Uterus (tissue), 3 donors: ENCODE measurements at regions not wholly inside any gene's neighbourhood (a gene's known extent, or its start where the extent isn't known, plus 50 kb on each side); places are given as distances from the start of the nearest gene placed in this dataset.

Experiments
- DNase-seq, 2 donors: peaks; one replicate each; pipeline ENCODE4 v3.0.0-alpha.2; 2019 to 2020
- H3K27ac ChIP-seq, 2 donors: fragments of 200-600 bp; sonication (generic); 1 replicate in 1 of 2; 2 replicates in 1 of 2; pipeline ENCODE4 v1.5.1; 2016 to 2018
- H3K27me3 ChIP-seq, 2 donors: fragments of 200-600 bp; sonication (generic); one replicate each; pipeline ENCODE4 v1.5.1; 2018 to 2019; ENCODE audit warnings: control low read depth in 1 of 2
- H3K36me3 ChIP-seq, 2 donors: fragments of 200-600 bp; sonication (generic); one replicate each; pipeline ENCODE4 v1.5.1; 2019; ENCODE audit warnings: control low read depth in 1 of 2
- H3K4me1 ChIP-seq, 2 donors: fragments of 200-600 bp; sonication (generic); one replicate each; pipeline ENCODE4 v1.5.1; 2018 to 2019; ENCODE audit warnings: control low read depth in 1 of 2
- H3K4me3 ChIP-seq, 2 donors: fragments of 200-600 bp; sonication (generic); 1 replicate in 1 of 2; 2 replicates in 1 of 2; pipeline ENCODE4 v1.5.1; 2018 to 2019; ENCODE audit warnings: mild to moderate bottlenecking in 1 of 2
- H3K9me3 ChIP-seq, 2 donors: fragments of 200-600 bp; sonication (generic); one replicate each; pipeline ENCODE4 v1.5.1; 2019; ENCODE audit warnings: control low read depth in 1 of 2
- CTCF ChIP-seq, 4 experiments: fragments of 200-600 bp in 2 of 4; fragments of 450-650 bp in 2 of 4; sonication (generic) in 2 of 4; IDR thresholded peaks; one replicate each; pipeline ENCODE4 v1.5.1; 2016 to 2019; ENCODE audit warnings: antibody characterized with exemption in 4 of 4, mild to moderate bottlenecking in 2 of 4, moderate library complexity in 1 of 4
- POLR2A ChIP-seq, 2 donors: fragments of 450-650 bp; IDR thresholded peaks; one replicate each; pipeline ENCODE4 v1.6.1; 2016; ENCODE audit warnings: antibody characterized with exemption in 2 of 2, mild to moderate bottlenecking in 1 of 2, moderate library complexity in 1 of 2
- intact Hi-C: fragments of 100-400 bp; cut with DNase I; formaldehyde crosslinking; loops from one replicate; pipeline ENCODE4 v1.15.1; 2023; ENCODE audit warnings: low total_unique reads
- donor health status: DM: yes; HTN: yes; CAD: no.

- intact Hi-C loops, result no loop called here
- no peak overlapping the region for H3K27ac ChIP-seq
These were observed 256.4 kb upstream of the TGFBR2 start for GRCh38 chr3:30350011-30350410.

GRCh38 chr3:30350901-30351300, 255.5 kb upstream of the TGFBR2 start:
- Histone ChIP-seq H3K4me1 (no peaks in the 10 kb centered on the region), H3K27me3 (no peaks in the 10 kb centered on the region), H3K27ac (no peak overlapping the region), H3K4me3 (no peak overlapping the region), H3K36me3 (no peaks in the 10 kb centered on the region), H3K9me3 (no peaks in the 10 kb centered on the region)
- DNase-seq, result no peak
- intact Hi-C loops, result no loop called here
- TF ChIP-seq POLR2A (IDR thresholded peaks at IDR 0.05), result no peak
- no peak for TF ChIP-seq CTCF (IDR thresholded peaks at IDR 0.05)

More at GRCh38 chr3:30350011-30350410, 256.4 kb upstream of the TGFBR2 start:
- H3K36me3 ChIP-seq, result no peaks in the 10 kb centered on the region
- no peaks in the 10 kb centered on the region for H3K4me1 ChIP-seq
- no peaks in the 10 kb centered on the region for H3K27me3 ChIP-seq
- TF ChIP-seq POLR2A (IDR thresholded peaks at IDR 0.05) (no peak), CTCF (IDR thresholded peaks at IDR 0.05) (no peak)
- DNase-seq, result no peak
- H3K9me3 ChIP-seq, result no peaks in the 10 kb centered on the region
- no peak overlapping the region for H3K4me3 ChIP-seq

- intact Hi-C loops, result no loop called here
- no peaks in the 10 kb centered on the region for H3K9me3 ChIP-seq
- no peaks in the 10 kb centered on the region for H3K27me3 ChIP-seq
- TF ChIP-seq POLR2A (IDR thresholded peaks at IDR 0.05) (no peak), CTCF (IDR thresholded peaks at IDR 0.05) (no peak)
- no peaks in the 10 kb centered on the region for H3K4me1 ChIP-seq
- DNase-seq, result no peak
- H3K36me3 ChIP-seq, result no peaks in the 10 kb centered on the region
- H3K4me3 ChIP-seq, result no peak overlapping the region
- peak overlapping the region in 1 of 2 donors; percentile 76 for H3K27ac ChIP-seq
These were observed 253.7 kb upstream of the TGFBR2 start for GRCh38 chr3:30352410-30353318.

- H3K27me3 ChIP-seq, result no peaks in the 10 kb centered on the region
- H3K4me1 ChIP-seq, result no peaks in the 10 kb centered on the region
- H3K4me3 ChIP-seq, result no peak overlapping the region
- no peaks in the 10 kb centered on the region for H3K36me3 ChIP-seq
- intact Hi-C loops, result no loop called here
- DNase-seq, result no peak
- no peak for TF ChIP-seq CTCF (IDR thresholded peaks at IDR 0.05)
- no peak for TF ChIP-seq POLR2A (IDR thresholded peaks at IDR 0.05)
- no peaks in the 10 kb centered on the region for H3K9me3 ChIP-seq
- peak overlapping the region; percentile 66 to 76 for H3K27ac ChIP-seq
These were observed 252.5 kb upstream of the TGFBR2 start for GRCh38 chr3:30353711-30354467.

- H3K27me3 ChIP-seq, result no peaks in the 10 kb centered on the region
- no peaks in the 10 kb centered on the region for H3K36me3 ChIP-seq
- no peaks in the 10 kb centered on the region for H3K9me3 ChIP-seq
- H3K27ac ChIP-seq, result peak overlapping the region; percentile 66 to 76
- H3K4me3 ChIP-seq, result no peak overlapping the region
- peak; percentile 36 to 40 for DNase-seq
- intact Hi-C loops, result no loop called here
- TF ChIP-seq CTCF (IDR thresholded peaks at IDR 0.05), result no peak
- no peak for TF ChIP-seq POLR2A (IDR thresholded peaks at IDR 0.05)
- H3K4me1 ChIP-seq, result no peaks in the 10 kb centered on the region
These were observed 251.9 kb upstream of the TGFBR2 start for GRCh38 chr3:30354513-30354912.
